B cell (primary cell): ENCODE measurements at regions not wholly inside any gene's neighbourhood (a gene's known extent, or its start where the extent isn't known, plus 50 kb on each side); places are given as distances from the start of the nearest gene placed in this dataset.

Experiments
- ATAC-seq: fragments of 200-7000 bp; cut with Tn5 transposase; one replicate; pipeline ENCODE4 v1.10.0; 2021; ENCODE audit warnings: low read depth, mild to moderate bottlenecking, moderate number of reproducible peaks, moderate library complexity
- CTCF ChIA-PET: fragments of 350-600 bp; sonication (Branson Sonifier 250); formaldehyde crosslinking; loops from one replicate; lab custom pipeline; 2021; ENCODE audit warnings: antibody characterized with exemption, inconsistent platforms; lab: Charles Lee
- POLR2A ChIA-PET: fragments of 350-600 bp; sonication (Branson Sonifier 250); formaldehyde crosslinking; loops from one replicate; lab custom pipeline; 2021; ENCODE audit warnings: antibody characterized with exemption; lab: Charles Lee
- DNase-seq: peaks from one replicate; pipeline ENCODE4 v3.0.0; 2013
- H2AFZ ChIP-seq: 2 replicates; pipeline ENCODE4 v1.6.1; 2012; ENCODE audit warnings: mild to moderate bottlenecking, low read depth, low read length; ENCODE audit not compliant: insufficient read depth, poor library complexity, severe bottlenecking
- H3K27ac ChIP-seq, 2 donors: 1 replicate in 1 of 2; 2 replicates in 1 of 2; pipeline ENCODE4 v1.5.1; 2012 to 2013; ENCODE audit warnings: low read length in 2 of 2, mild to moderate bottlenecking in 2 of 2, moderate library complexity in 1 of 2
- H3K27me3 ChIP-seq, 4 experiments: fragments of 200-600 bp in 1 of 4; sonication (generic) in 1 of 4; replicated peaks in 1 of 4; 1 replicate in 2 of 4; 2 replicates in 2 of 4; pipeline versions ENCODE4 v1.6.1 to v1.7.0; 2013 to 2016; ENCODE audit warnings: low read length in 3 of 4, mild to moderate bottlenecking in 2 of 4, mixed read lengths in 1 of 4, moderate library complexity in 1 of 4; ENCODE audit not compliant: insufficient read depth in 4 of 4, control insufficient read depth in 3 of 4; ENCODE audit errors: control extremely low read depth in 1 of 4
- H3K36me3 ChIP-seq, 2 experiments: replicated peaks in 1 of 2; 1 replicate in 1 of 2; 2 replicates in 1 of 2; pipeline versions ENCODE4 v1.6.1 to v1.7.1; 2013; ENCODE audit warnings: low read length in 1 of 2; ENCODE audit not compliant: insufficient read depth in 2 of 2, control insufficient read depth in 1 of 2; ENCODE audit errors: control extremely low read depth in 1 of 2, extremely low read depth in 1 of 2
- H3K4me1 ChIP-seq, 2 donors: fragments of 200-600 bp in 1 of 2; sonication (generic) in 1 of 2; 1 replicate in 1 of 2; 2 replicates in 1 of 2; pipeline versions ENCODE4 v1.5.1 to v1.6.1; 2013 to 2017; ENCODE audit warnings: low read length in 2 of 2; ENCODE audit not compliant: control insufficient read depth in 2 of 2, insufficient read depth in 2 of 2
- H3K4me2 ChIP-seq: replicated peaks from 2 replicates; pipeline ENCODE3; 2012; ENCODE audit warnings: mild to moderate bottlenecking, low read depth, low read length; ENCODE audit not compliant: poor library complexity, severe bottlenecking
- H3K4me3 ChIP-seq, 5 experiments: fragments of 200-600 bp in 1 of 5; sonication (generic) in 1 of 5; 1 replicate in 3 of 5; 2 replicates in 2 of 5; pipeline versions ENCODE4 v1.5.1 to v1.7.0; 2011 to 2016; ENCODE audit warnings: low read length in 4 of 5, mild to moderate bottlenecking in 4 of 5, low read depth in 2 of 5, control low read depth in 1 of 5, moderate library complexity in 1 of 5; ENCODE audit not compliant: insufficient read depth in 1 of 5; ENCODE audit errors: control extremely low read depth in 1 of 5, extremely low read depth in 1 of 5
- H3K79me2 ChIP-seq: fragments of 200-600 bp; sonication (generic); one replicate; pipeline ENCODE4 v1.6.0; 2016; ENCODE audit warnings: low read length; ENCODE audit not compliant: control insufficient read depth, insufficient read depth
- H3K9ac ChIP-seq: fragments of 200-600 bp; sonication (generic); 2 replicates; pipeline ENCODE4 v1.6.1; 2017; ENCODE audit warnings: mild to moderate bottlenecking, low read length, moderate library complexity
- H3K9me3 ChIP-seq, 3 donors: one replicate each; pipeline versions ENCODE4 v1.6.1 to v1.7.1; 2013; ENCODE audit warnings: low read length in 2 of 3; ENCODE audit not compliant: control insufficient read depth in 2 of 3, insufficient read depth in 1 of 3; ENCODE audit errors: control extremely low read depth in 1 of 3
- H4K20me1 ChIP-seq: 2 replicates; pipeline ENCODE4 v1.6.0; 2012; ENCODE audit warnings: mild to moderate bottlenecking, low read length; ENCODE audit not compliant: insufficient read depth, control insufficient read depth, poor library complexity, severe bottlenecking
- H3K27ac Mint-ChIP-seq: one replicate; pipeline ENCODE4 v1.8.0; 2021; ENCODE audit warnings: mixed read lengths
- H3K27me3 Mint-ChIP-seq: one replicate; pipeline ENCODE4 v1.8.0; 2021; ENCODE audit warnings: mixed read lengths
- H3K4me1 Mint-ChIP-seq: one replicate; pipeline ENCODE4 v1.8.0; 2021; ENCODE audit warnings: mixed read lengths
- H3K4me3 Mint-ChIP-seq: one replicate; pipeline ENCODE4 v1.8.0; 2021; ENCODE audit warnings: mixed read lengths
- H3K9me3 Mint-ChIP-seq: one replicate; pipeline ENCODE4 v1.8.0; 2022; ENCODE audit warnings: mixed read lengths; ENCODE audit not compliant: insufficient read depth
- CTCF ChIP-seq: fragments of 200-600 bp; IDR thresholded peaks from one replicate; pipeline ENCODE4 v1.8.0; 2022; ENCODE audit warnings: antibody characterized with exemption, mild to moderate bottlenecking
- EZH2 ChIP-seq: IDR thresholded peaks from 2 replicates; pipeline ENCODE4 v1.6.1; 2012; ENCODE audit warnings: borderline replicate concordance, low read depth, mild to moderate bottlenecking, moderate library complexity, low read length; ENCODE audit not compliant: insufficient read depth, poor library complexity, severe bottlenecking
- WGBS: methylation state at CpG from one replicate; pipeline ENCODE4 v1.1.5; 2013; ENCODE audit warnings: missing lambda C conversion rate; ENCODE audit not compliant: insufficient coverage; 5-methylcytosine and 5-hydroxymethylcytosine counted together
- intact Hi-C: fragments of 100-400 bp; cut with micrococcal nuclease; formaldehyde crosslinking; loops from one replicate; pipeline ENCODE4 v1.10.0; 2022

GRCh38 chr4:119794113-119794512, 165.5 kb upstream of the PDE5A start:
- Histone ChIP-seq H4K20me1 (no peaks in the 10 kb centered on the region), H3K4me2 (no peak overlapping the region), H3K27me3 (no peaks in the 10 kb centered on the region), H3K36me3 (no peaks in the 10 kb centered on the region), H2AFZ (no peak overlapping the region), H3K27ac (no peak overlapping the region), H3K4me3 (no peak overlapping the region), H3K9ac (no peak overlapping the region), H3K9me3 (no peaks in the 10 kb centered on the region), H3K79me2 (no peaks in the 10 kb centered on the region), H3K4me1 (no peaks in the 10 kb centered on the region)
- no peak for DNase-seq
- ChIA-PET POLR2A (no interaction called here), CTCF (no interaction called here)
- no peaks in the 10 kb centered on the region for H3K4me1 Mint-ChIP-seq
- WGBS: 82% methylated on average over 2 of the region's 4 CpGs
- no peak overlapping the region for H3K4me3 Mint-ChIP-seq
- no peaks in the 10 kb centered on the region for H3K9me3 Mint-ChIP-seq
- intact Hi-C loops: no loop called here
- H3K27me3 Mint-ChIP-seq: no peaks in the 10 kb centered on the region
- no peak for TF ChIP-seq CTCF
- TF ChIP-seq EZH2: no peak
- no peak overlapping the region for H3K27ac Mint-ChIP-seq
- no peak for ATAC-seq

GRCh38 chr4:119788349-119789266, 160.0 kb upstream of the PDE5A start:
- no peak overlapping the region for H3K27ac Mint-ChIP-seq
- WGBS: no CpG with 5 or more reads among the region's 1 CpG

More at GRCh38 chr4:119788349-119789266, 160.0 kb upstream of the PDE5A start:
- H3K4me3 ChIP-seq: no peak overlapping the region
- no peak overlapping the region for H3K27ac ChIP-seq
- H3K79me2 ChIP-seq: no peaks in the 10 kb centered on the region
- Mint-ChIP-seq H3K4me1 (no peaks in the 10 kb centered on the region), H3K27me3 (peaks cover 3% of the 10 kb centered on the region), H3K9me3 (no peaks in the 10 kb centered on the region), H3K4me3 (no peak overlapping the region)
- TF ChIP-seq EZH2 (no peak), CTCF (no peak)
- no peak overlapping the region for H3K4me2 ChIP-seq
- H3K9me3 ChIP-seq: peaks cover 0 to 2% (median 0%) of the 10 kb centered on the region in 3 donors
- H3K36me3 ChIP-seq: no peaks in the 10 kb centered on the region
- DNase-seq: no peak
- POLR2A ChIA-PET: no interaction called here
- no peaks in the 10 kb centered on the region for H4K20me1 ChIP-seq
- H2AFZ ChIP-seq: no peak overlapping the region
- CTCF ChIA-PET: interaction anchor here (0.5 to 0.6 kb wide), 2 partner anchors 1097 to 1308 kb away, joined by 3 to 5 read pairs; no protein-coding TSS in a partner anchor
- intact Hi-C loops: no loop called here
- H3K27me3 ChIP-seq: no peaks in the 10 kb centered on the region
- no peaks in the 10 kb centered on the region for H3K4me1 ChIP-seq
- H3K9ac ChIP-seq: no peak overlapping the region
- ATAC-seq: no peak
